GM13977 (cell line): ENCODE measurements at regions not wholly inside any gene's neighbourhood (a gene's known extent, or its start where the extent isn't known, plus 50 kb on each side); places are given as distances from the start of the nearest gene placed in this dataset.
"Not testable (repeated sequence)": the region's sequence is repeated elsewhere in the genome, so short reads cannot be mapped to it uniquely, and the experiment has no call there.

Source experiments
- DNase-seq: peaks from one replicate; pipeline ENCODE4 v3.0.0; 2012; ENCODE audit warnings: low spot score
- CTCF ChIP-seq: IDR thresholded peaks from 2 replicates; pipeline ENCODE4 v1.5.1; 2012; ENCODE audit warnings: mild to moderate bottlenecking, control low read depth; ENCODE audit not compliant: insufficient read depth; ENCODE audit errors: extremely low read depth, missing control alignments
- in situ Hi-C: fragments of 300-500 bp; cut with MboI; formaldehyde crosslinking; loops from one replicate; pipeline ENCODE4 v1.12.0; 2022; ENCODE audit warnings: low sequenced_read_pairs, low pct_unique_long_range_greater_than_20kb, mixed read lengths, inconsistent platforms; ENCODE audit not compliant: unreplicated experiment

GRCh38 chr5:3092211-3092610, 340.7 kb upstream of the IRX2 start:
- TF ChIP-seq CTCF: no peak
- DNase-seq: no peak
- in situ Hi-C loops: no loop called here

- in situ Hi-C loops: no loop called here
- no peak for DNase-seq
Measured at GRCh38 chr5:3091040-3091774, 339.7 kb upstream of the IRX2 start.

GRCh38 chr5:3090305-3090704, 338.8 kb upstream of the IRX2 start:
- in situ Hi-C loops, DNase-seq: not testable (repeated sequence)

More at GRCh38 chr5:3091040-3091774, 339.7 kb upstream of the IRX2 start:
- no peak for TF ChIP-seq CTCF

- no peak for TF ChIP-seq CTCF
- no peak for DNase-seq
- in situ Hi-C loops: no loop called here
Measured at GRCh38 chr5:3080366-3080765, 328.9 kb upstream of the IRX2 start.

GRCh38 chr5:3077684-3078083, 326.2 kb upstream of the IRX2 start:
- DNase-seq: no peak
- in situ Hi-C loops: no loop called here
- TF ChIP-seq CTCF: no peak

GRCh38 chr5:3075309-3075708, 323.8 kb upstream of the IRX2 start:
- DNase-seq: no peak
- TF ChIP-seq CTCF: no peak
- in situ Hi-C loops: no loop called here

GRCh38 chr5:3068401-3068800, 316.9 kb upstream of the IRX2 start:
- no peak for DNase-seq
- in situ Hi-C loops: no loop called here
- TF ChIP-seq CTCF: no peak
